ENCODE measurements at regions not wholly inside any gene's neighbourhood (a gene's known extent, or its start where the extent isn't known, plus 50 kb on each side); places are given as distances from the start of the nearest gene placed in this dataset.
"Not testable (repeated sequence)": the region's sequence is repeated elsewhere in the genome, so short reads cannot be mapped to it uniquely, and the experiment has no call there.

- ChIA-PET POLR2A (ENCODE audit: low non-redundant PET) (no interaction called here), CTCF (interaction anchor here (0.6 kb wide), 1 partner anchor 282 kb away, joined by 3 read pairs; no protein-coding TSS in a partner anchor)
- DNase-seq (ENCODE audit: low spot score) = no peak
These were observed 161.1 kb downstream of the PHF8 start for GRCh38 chrX:53883196-53883595.

DNA sequence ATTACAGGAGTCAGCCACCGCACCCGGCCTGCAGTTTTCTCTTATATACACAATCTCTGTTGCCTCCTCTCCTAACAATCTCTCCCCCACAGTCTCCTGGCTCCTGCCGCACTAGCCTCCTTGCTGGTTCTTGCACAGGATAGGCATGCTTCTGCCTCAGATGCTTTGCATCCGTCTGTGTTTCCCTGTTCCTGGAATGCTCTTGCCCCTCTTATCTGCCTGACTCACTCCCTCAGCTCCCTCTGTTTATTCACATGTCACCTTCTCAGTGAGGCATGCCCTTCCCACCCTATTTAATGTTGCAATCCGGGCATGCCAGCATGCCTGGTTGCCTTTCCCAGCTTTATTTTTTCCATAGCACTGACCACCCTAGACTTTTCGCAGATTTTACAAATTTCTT, 161.9 kb downstream of the PHF8 start:
- ChIA-PET CTCF (no interaction called here), POLR2A (ENCODE audit: low non-redundant PET) (no interaction called here)
- H3K27ac ChIP-seq = no peak overlapping the region
- TF ChIP-seq CTCF (conservative IDR thresholded peaks at IDR 0.05; ENCODE audit: low read depth) = no peak
- peak; percentile 7 for DNase-seq (ENCODE audit: low spot score)

More at GRCh38 chrX:53883196-53883595, 161.1 kb downstream of the PHF8 start:
- no peak overlapping the region for H3K27ac ChIP-seq
- TF ChIP-seq CTCF (conservative IDR thresholded peaks at IDR 0.05; ENCODE audit: low read depth) = no peak

DNA sequence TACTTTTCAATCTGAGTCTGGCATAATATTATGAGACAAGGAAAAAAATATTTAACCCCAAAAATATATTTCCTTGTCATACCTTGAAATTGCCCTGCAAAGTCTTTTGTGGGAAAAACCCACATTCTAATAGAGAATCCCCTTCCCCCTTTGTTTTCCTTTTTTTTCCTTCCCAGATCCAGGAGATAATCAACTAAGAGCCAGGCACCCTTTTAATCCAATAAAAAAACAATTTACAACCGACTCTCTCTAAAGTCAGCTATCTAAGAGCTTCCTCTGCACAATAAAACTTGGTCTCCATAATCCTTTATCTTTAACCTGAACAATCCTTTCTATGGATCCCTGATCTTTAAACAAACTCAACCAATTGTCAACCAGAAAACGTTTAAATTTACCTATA, 163.5 kb downstream of the PHF8 start:
- H3K27ac ChIP-seq; POLR2A ChIA-PET (ENCODE audit: low non-redundant PET); DNase-seq (ENCODE audit: low spot score); CTCF ChIA-PET: not testable (repeated sequence)

DNA sequence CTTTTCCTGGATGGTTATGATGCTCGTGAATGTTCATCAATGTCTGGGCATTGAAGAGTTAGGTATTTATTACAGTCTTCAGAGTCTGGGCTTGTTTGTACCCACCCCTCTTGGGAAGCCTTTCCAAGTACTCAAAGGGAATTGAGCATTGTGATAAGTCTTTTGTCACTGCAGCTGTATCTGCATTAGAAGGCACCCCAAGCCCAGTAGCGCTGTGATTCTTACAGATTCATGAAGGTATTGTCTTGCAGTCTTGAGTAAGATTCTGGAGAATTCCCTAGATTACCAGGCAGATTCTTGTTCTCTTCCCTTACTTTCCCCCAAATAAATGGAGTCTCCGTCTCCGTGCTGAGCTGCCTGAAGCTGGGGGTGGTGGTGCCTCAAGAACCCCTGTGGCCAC, 173.4 kb upstream of the HUWE1 start:
- H3K27ac ChIP-seq = no peak overlapping the region
- TF ChIP-seq CTCF (conservative IDR thresholded peaks at IDR 0.05; ENCODE audit: low read depth) = no peak
- DNase-seq (ENCODE audit: low spot score) = no peak
- POLR2A ChIA-PET (ENCODE audit: low non-redundant PET) = no interaction called here
- CTCF ChIA-PET = no interaction called here

GRCh38 chrX:53831662-53832635, 145.4 kb upstream of the HUWE1 start:
- ChIA-PET CTCF (no interaction called here), POLR2A (ENCODE audit: low non-redundant PET) (no interaction called here)
- peak; percentile 45 for TF ChIP-seq CTCF (conservative IDR thresholded peaks at IDR 0.05; ENCODE audit: low read depth)
- H3K27ac ChIP-seq = no peak overlapping the region
- DNase-seq (ENCODE audit: low spot score) = peak; percentile 36

DNA sequence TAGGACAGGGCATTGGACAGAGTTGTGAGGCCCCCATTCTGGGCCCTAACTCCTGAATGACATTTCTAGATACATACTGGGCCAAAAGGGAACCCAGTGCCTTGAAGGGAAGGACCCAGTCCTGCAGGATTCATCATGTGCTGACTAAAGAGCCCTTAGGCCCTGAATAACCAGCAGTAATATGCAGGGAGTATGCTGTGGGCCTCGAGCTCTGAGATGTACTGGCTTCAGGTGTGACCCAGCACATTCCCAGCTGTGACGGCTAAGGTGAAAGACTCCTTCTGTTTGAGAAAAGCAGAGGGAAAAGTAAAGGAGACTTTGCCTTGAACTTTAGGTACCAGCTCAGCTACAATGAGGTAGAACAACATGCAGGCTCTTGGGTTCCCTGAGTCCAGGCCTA, 138.2 kb upstream of the HUWE1 start:
- TF ChIP-seq CTCF (conservative IDR thresholded peaks at IDR 0.05; ENCODE audit: low read depth) = no peak
- H3K27ac ChIP-seq = no peak overlapping the region
- ChIA-PET POLR2A (ENCODE audit: low non-redundant PET) (no interaction called here), CTCF (no interaction called here)
- no peak for DNase-seq (ENCODE audit: low spot score)

GRCh38 chrX:53818115-53818514, 131.6 kb upstream of the HUWE1 start:
- POLR2A ChIA-PET (ENCODE audit: low non-redundant PET) = not testable (repeated sequence)

More at GRCh38 chrX:53818115-53818514, 131.6 kb upstream of the HUWE1 start:
- CTCF ChIA-PET; DNase-seq (ENCODE audit: low spot score); H3K27ac ChIP-seq: not testable (repeated sequence)

Measured in RWPE1 (cell line).